NB4 (cell line): ENCODE measurements at regions not wholly inside any gene's neighbourhood (a gene's known extent, or its start where the extent isn't known, plus 50 kb on each side); places are given as distances from the start of the nearest gene placed in this dataset.

Experiments used
- MYC ChIP-seq: IDR thresholded peaks from 2 replicates; pipeline ENCODE4 v1.6.1; 2011; ENCODE audit warnings: low read depth, low read length
- POLR2A ChIP-seq: IDR thresholded peaks from 2 replicates; pipeline ENCODE4 v1.6.1; 2011; ENCODE audit warnings: mild to moderate bottlenecking; ENCODE audit not compliant: insufficient read length; ENCODE audit errors: extremely low read depth
- TF ChIP-seq, protein P1 (sequence below): IDR thresholded peaks from one replicate; pipeline ENCODE4 v1.5.1; 2012; ENCODE audit warnings: low read depth, low read length
- TF ChIP-seq, protein P2 (sequence below): IDR thresholded peaks from 2 replicates; pipeline ENCODE4 v1.6.1; 2011; ENCODE audit warnings: low read depth, low read length

DNA sequence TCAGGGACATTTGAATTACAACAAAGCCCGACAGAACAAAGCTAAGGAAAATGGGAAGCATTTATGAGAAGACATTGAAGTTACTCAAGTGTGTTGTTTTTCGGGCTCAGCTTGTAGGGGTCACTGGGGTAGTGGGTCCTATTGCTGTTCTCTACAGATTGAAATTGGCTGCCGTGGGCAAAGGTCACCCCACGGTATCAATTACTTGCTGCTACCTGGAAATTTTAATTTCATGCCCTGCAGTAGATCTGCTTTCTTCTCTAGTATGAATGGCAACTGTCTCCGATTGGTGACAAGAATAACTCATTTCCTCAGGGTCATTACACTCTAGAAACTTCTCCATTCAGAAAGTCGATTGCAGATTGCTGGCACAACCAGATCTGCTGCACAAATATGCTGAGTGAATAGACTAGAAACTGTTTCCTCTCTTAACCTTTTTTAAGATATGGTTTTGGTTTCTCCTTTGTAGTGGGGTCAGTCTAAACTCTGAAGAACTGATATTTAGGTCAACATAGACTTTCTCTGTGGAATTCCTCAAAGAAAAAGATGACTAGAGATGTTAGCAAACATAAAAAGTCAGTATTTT, 454.1 kb downstream of the ARHGEF28 start:
- TF ChIP-seq POLR2A (no peak), MYC (no peak)
- TF ChIP-seq, protein P1, sequence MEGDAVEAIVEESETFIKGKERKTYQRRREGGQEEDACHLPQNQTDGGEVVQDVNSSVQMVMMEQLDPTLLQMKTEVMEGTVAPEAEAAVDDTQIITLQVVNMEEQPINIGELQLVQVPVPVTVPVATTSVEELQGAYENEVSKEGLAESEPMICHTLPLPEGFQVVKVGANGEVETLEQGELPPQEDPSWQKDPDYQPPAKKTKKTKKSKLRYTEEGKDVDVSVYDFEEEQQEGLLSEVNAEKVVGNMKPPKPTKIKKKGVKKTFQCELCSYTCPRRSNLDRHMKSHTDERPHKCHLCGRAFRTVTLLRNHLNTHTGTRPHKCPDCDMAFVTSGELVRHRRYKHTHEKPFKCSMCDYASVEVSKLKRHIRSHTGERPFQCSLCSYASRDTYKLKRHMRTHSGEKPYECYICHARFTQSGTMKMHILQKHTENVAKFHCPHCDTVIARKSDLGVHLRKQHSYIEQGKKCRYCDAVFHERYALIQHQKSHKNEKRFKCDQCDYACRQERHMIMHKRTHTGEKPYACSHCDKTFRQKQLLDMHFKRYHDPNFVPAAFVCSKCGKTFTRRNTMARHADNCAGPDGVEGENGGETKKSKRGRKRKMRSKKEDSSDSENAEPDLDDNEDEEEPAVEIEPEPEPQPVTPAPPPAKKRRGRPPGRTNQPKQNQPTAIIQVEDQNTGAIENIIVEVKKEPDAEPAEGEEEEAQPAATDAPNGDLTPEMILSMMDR: no peak
- TF ChIP-seq, protein P2, sequence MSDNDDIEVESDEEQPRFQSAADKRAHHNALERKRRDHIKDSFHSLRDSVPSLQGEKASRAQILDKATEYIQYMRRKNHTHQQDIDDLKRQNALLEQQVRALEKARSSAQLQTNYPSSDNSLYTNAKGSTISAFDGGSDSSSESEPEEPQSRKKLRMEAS: no peak
